CD4-positive, alpha-beta T cell (primary cell): ENCODE measurements at regions not wholly inside any gene's neighbourhood (a gene's known extent, or its start where the extent isn't known, plus 50 kb on each side); places are given as distances from the start of the nearest gene placed in this dataset.
A peak's percentile ranks its signal among the peaks of the same experiment; 100 is the strongest.

ENCODE experiments used
- ATAC-seq: fragments of 200-7000 bp; cut with Tn5 transposase; one replicate; pipeline ENCODE4 v1.10.0; 2022; ENCODE audit warnings: mild to moderate bottlenecking; ENCODE audit not compliant: poor library complexity
- CTCF ChIA-PET: fragments of 350-600 bp; sonication (Branson Sonifier 250); formaldehyde crosslinking; loops from one replicate; lab custom pipeline; 2021; ENCODE audit warnings: antibody characterized with exemption, inconsistent platforms; lab: Charles Lee
- POLR2A ChIA-PET: fragments of 350-600 bp; sonication (Branson Sonifier 250); formaldehyde crosslinking; loops from one replicate; lab custom pipeline; 2021; ENCODE audit warnings: antibody characterized with exemption, inconsistent platforms; lab: Charles Lee
- DNase-seq, 14 experiments: peaks; one replicate each; pipeline ENCODE4 v3.0.0-alpha.2; 2013 to 2020; ENCODE audit warnings: mixed read lengths in 2 of 14
- H3K27ac ChIP-seq, 2 donors: one replicate each; pipeline versions ENCODE4 v1.5.1 to v1.7.0; 2013; ENCODE audit warnings: low read length in 2 of 2, low read depth in 1 of 2, mild to moderate bottlenecking in 1 of 2
- H3K27me3 ChIP-seq, 2 experiments: 1 replicate in 1 of 2; 2 replicates in 1 of 2; pipeline versions ENCODE4 v1.6.1 to v1.7.0; 2013; ENCODE audit warnings: low read length in 2 of 2, control low read depth in 1 of 2, mild to moderate bottlenecking in 1 of 2, moderate library complexity in 1 of 2; ENCODE audit not compliant: insufficient read depth in 2 of 2, control insufficient read depth in 1 of 2
- H3K36me3 ChIP-seq: one replicate; pipeline ENCODE4 v1.6.1; 2013; ENCODE audit warnings: low read length, control low read depth; ENCODE audit not compliant: insufficient read depth
- H3K4me1 ChIP-seq: one replicate; pipeline ENCODE4 v1.6.1; 2013; ENCODE audit warnings: low read length, control low read depth; ENCODE audit not compliant: insufficient read depth
- H3K4me3 ChIP-seq: one replicate; pipeline ENCODE4 v1.5.1; 2013; ENCODE audit warnings: mild to moderate bottlenecking, low read length, moderate library complexity
- H3K9me3 ChIP-seq, 2 experiments: 1 replicate in 1 of 2; 2 replicates in 1 of 2; pipeline versions ENCODE4 v1.6.1 to v1.7.0; 2013; ENCODE audit warnings: low read length in 2 of 2, mild to moderate bottlenecking in 2 of 2, control low read depth in 1 of 2, moderate library complexity in 1 of 2; ENCODE audit not compliant: control insufficient read depth in 1 of 2, insufficient read depth in 1 of 2
- H3K27ac Mint-ChIP-seq: one replicate; pipeline ENCODE4 v1.8.0; 2020; ENCODE audit warnings: mixed read lengths
- H3K27me3 Mint-ChIP-seq: one replicate; pipeline ENCODE4 v1.8.0; 2021; ENCODE audit warnings: mixed read lengths
- H3K36me3 Mint-ChIP-seq: one replicate; pipeline ENCODE4 v1.8.0; 2021; ENCODE audit warnings: low read depth, mixed read lengths
- H3K4me1 Mint-ChIP-seq: one replicate; pipeline ENCODE4 v1.8.0; 2021; ENCODE audit warnings: low read depth, mixed read lengths
- H3K4me3 Mint-ChIP-seq: one replicate; pipeline ENCODE4 v1.8.0; 2020; ENCODE audit warnings: mild to moderate bottlenecking, mixed read lengths
- H3K9me3 Mint-ChIP-seq: one replicate; pipeline ENCODE4 v1.8.0; 2020; ENCODE audit warnings: mixed read lengths
- intact Hi-C, 2 experiments: fragments of 100-400 bp; cut with DNase I in 1 of 2; cut with micrococcal nuclease in 1 of 2; formaldehyde crosslinking; loops; one replicate each; pipeline versions ENCODE4 v1.15.1 to v1.9.0; 2023 to 2025; cut with DNase I, micrococcal nuclease
- TF ChIP-seq, protein P1 (sequence below): fragments of 200-600 bp; IDR thresholded peaks from one replicate; pipeline ENCODE4 v1.8.0; 2022; ENCODE audit warnings: antibody characterized with exemption, mild to moderate bottlenecking

DNA sequence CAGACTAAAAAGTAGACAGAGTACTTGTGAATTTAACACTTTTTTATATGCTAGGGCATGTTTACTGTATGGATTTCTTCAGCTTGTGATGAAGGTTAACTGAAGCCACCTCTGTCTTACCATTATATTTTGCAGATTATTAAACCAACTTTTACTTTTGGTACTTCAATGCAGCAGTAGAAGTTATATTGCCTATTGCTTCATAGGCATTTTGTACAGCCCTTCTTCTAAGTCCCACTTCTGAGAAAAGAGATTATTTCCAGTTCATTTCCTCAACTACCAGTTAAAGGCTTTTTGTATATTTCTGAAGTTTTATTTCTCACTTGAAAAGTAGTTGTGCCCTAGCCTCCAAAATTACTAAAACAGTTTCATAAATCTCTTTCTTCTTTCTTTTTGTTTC is 151.7 kb upstream of the FOXN2 start:
- CTCF ChIA-PET = no interaction called here
- ATAC-seq = no peak

DNA sequence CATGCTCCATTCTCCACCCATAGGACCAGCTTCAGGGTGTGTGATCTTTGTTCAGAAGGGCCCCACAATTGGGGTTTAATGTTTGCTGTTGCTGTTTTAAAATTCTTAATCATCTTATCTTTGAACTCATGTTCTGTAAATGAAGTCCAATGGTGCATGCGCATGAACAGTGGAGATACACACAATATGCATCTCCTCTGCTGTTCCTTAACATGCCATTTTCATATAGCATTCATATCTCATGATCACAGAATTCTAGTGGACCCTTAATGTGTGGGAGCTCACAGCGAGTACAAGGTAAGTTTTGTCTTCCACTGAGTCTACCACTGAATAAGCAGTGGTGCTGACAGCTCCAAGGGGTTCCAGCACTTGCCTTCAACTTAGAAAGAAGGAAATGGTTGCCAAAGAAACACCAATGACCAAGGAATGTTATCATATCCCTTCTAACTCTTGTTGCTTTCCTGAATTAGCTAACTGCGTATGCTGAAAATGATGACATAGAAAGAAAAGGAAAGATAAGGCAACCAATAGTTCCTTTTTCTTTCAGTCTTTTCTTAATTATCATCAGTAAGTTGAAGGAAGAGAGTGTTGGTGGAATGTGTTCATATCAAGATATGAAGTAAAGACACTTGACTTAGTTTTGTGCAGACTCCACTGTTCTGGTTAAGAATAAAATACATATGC is 149.3 kb upstream of the FOXN2 start:
- Mint-ChIP-seq H3K4me1 (no peaks in the 10 kb centered on the region), H3K36me3 (no peaks in the 10 kb centered on the region), H3K4me3 (no peak overlapping the region), H3K27ac (no peak overlapping the region), H3K27me3 (no peaks in the 10 kb centered on the region), H3K9me3 (no peaks in the 10 kb centered on the region)
- Histone ChIP-seq H3K27ac (no peak overlapping the region), H3K4me3 (no peak overlapping the region), H3K36me3 (no peaks in the 10 kb centered on the region), H3K27me3 (no peaks in the 10 kb centered on the region), H3K4me1 (no peaks in the 10 kb centered on the region), H3K9me3 (peaks cover 0 to 9% of the 10 kb centered on the region in 2 experiments)
- TF ChIP-seq, protein P1, sequence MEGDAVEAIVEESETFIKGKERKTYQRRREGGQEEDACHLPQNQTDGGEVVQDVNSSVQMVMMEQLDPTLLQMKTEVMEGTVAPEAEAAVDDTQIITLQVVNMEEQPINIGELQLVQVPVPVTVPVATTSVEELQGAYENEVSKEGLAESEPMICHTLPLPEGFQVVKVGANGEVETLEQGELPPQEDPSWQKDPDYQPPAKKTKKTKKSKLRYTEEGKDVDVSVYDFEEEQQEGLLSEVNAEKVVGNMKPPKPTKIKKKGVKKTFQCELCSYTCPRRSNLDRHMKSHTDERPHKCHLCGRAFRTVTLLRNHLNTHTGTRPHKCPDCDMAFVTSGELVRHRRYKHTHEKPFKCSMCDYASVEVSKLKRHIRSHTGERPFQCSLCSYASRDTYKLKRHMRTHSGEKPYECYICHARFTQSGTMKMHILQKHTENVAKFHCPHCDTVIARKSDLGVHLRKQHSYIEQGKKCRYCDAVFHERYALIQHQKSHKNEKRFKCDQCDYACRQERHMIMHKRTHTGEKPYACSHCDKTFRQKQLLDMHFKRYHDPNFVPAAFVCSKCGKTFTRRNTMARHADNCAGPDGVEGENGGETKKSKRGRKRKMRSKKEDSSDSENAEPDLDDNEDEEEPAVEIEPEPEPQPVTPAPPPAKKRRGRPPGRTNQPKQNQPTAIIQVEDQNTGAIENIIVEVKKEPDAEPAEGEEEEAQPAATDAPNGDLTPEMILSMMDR = no peak
- intact Hi-C loops = no loop called here
- DNase-seq (no peak), ATAC-seq (no peak)
- ChIA-PET CTCF (no interaction called here), POLR2A (no interaction called here)

More for the DNA sequence above, 151.7 kb upstream of the FOXN2 start:
- H3K4me1 ChIP-seq = no peaks in the 10 kb centered on the region
- H3K9me3 ChIP-seq = peaks cover 0 to 13% of the 10 kb centered on the region in 2 experiments
- no peaks in the 10 kb centered on the region for H3K36me3 Mint-ChIP-seq
- POLR2A ChIA-PET = no interaction called here
- no peak overlapping the region for H3K4me3 Mint-ChIP-seq
- no peaks in the 10 kb centered on the region for H3K27me3 ChIP-seq
- no peaks in the 10 kb centered on the region for H3K4me1 Mint-ChIP-seq
- no peak for DNase-seq
- no peak overlapping the region for H3K4me3 ChIP-seq
- no peak overlapping the region for H3K27ac Mint-ChIP-seq
- H3K27me3 Mint-ChIP-seq = no peaks in the 10 kb centered on the region
- H3K27ac ChIP-seq = no peak overlapping the region
- intact Hi-C loops = no loop called here
- H3K9me3 Mint-ChIP-seq = peaks cover 2% of the 10 kb centered on the region
- TF ChIP-seq, protein P1 = no peak
- no peaks in the 10 kb centered on the region for H3K36me3 ChIP-seq

DNA sequence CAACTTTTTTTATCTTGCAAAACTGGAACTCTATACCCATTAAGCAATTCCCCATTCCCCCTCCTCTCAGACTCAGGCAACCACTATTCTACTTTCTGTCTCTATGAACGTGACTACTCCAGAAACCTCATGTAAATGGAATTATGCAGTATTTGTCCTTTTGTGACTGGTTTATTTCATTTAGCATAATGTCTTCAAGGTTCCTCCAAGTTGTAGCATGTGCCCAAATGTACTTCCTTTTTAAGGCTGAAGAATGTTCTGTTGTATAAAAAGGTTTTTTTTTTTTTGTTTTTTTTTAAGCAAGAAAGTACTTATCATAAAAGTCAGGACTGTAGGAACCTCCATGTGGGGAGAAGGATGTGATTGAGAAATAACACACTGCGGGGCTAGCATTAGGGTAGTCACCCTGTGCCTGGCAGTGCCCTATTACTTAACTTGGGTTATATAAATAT is 145.3 kb upstream of the FOXN2 start:
- Mint-ChIP-seq H3K27me3 (no peaks in the 10 kb centered on the region), H3K4me1 (no peaks in the 10 kb centered on the region), H3K9me3 (no peaks in the 10 kb centered on the region), H3K36me3 (no peaks in the 10 kb centered on the region), H3K4me3 (no peak overlapping the region), H3K27ac (no peak overlapping the region)
- Histone ChIP-seq H3K36me3 (no peaks in the 10 kb centered on the region), H3K9me3 (peaks cover 0 to 9% of the 10 kb centered on the region in 2 experiments), H3K4me3 (no peak overlapping the region), H3K4me1 (no peaks in the 10 kb centered on the region), H3K27me3 (no peaks in the 10 kb centered on the region), H3K27ac (no peak overlapping the region)
- DNase-seq (peak in 1 of 14 experiments; percentile 20), ATAC-seq (no peak)
- TF ChIP-seq, protein P1 = no peak
- CTCF ChIA-PET = no interaction called here
- POLR2A ChIA-PET = no interaction called here
- intact Hi-C loops = no loop called here
